ENCODE measurements at regions not wholly inside any gene's neighbourhood (a gene's known extent, or its start where the extent isn't known, plus 50 kb on each side); places are given as distances from the start of the nearest gene placed in this dataset.

DNA sequence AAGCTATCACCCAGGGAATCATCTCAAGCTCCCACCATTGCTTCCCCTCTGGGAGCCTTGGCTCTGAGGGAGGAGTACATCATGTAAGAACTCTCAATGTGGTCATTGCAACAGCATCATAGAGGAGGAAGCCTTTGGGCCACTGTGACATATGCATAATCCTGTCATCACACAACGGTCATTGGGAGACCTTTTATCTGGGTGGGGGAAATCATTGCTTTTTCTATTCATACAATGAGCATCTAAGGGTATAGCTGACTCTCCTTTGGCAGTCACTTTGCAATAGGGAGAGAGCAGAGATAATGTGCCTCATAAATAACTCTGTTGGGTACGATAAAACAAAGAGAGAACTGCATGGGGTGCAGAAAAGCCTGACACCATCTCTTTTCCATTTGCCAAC is 155.2 kb upstream of the KCNIP4 start:
- TF ChIP-seq, protein P1, sequence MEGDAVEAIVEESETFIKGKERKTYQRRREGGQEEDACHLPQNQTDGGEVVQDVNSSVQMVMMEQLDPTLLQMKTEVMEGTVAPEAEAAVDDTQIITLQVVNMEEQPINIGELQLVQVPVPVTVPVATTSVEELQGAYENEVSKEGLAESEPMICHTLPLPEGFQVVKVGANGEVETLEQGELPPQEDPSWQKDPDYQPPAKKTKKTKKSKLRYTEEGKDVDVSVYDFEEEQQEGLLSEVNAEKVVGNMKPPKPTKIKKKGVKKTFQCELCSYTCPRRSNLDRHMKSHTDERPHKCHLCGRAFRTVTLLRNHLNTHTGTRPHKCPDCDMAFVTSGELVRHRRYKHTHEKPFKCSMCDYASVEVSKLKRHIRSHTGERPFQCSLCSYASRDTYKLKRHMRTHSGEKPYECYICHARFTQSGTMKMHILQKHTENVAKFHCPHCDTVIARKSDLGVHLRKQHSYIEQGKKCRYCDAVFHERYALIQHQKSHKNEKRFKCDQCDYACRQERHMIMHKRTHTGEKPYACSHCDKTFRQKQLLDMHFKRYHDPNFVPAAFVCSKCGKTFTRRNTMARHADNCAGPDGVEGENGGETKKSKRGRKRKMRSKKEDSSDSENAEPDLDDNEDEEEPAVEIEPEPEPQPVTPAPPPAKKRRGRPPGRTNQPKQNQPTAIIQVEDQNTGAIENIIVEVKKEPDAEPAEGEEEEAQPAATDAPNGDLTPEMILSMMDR (IDR thresholded peaks at IDR 0.05): no peak
- no peak for TF ChIP-seq POLR2A (IDR thresholded peaks at IDR 0.05)

Measured in heart left ventricle (tissue), 13 donors.